Heart right ventricle (tissue), 16 donors: ENCODE measurements at regions not wholly inside any gene's neighbourhood (a gene's known extent, or its start where the extent isn't known, plus 50 kb on each side); places are given as distances from the start of the nearest gene placed in this dataset.

ENCODE experiments used
- ATAC-seq, 8 donors: fragments of 200-7000 bp; cut with Tn5 transposase; one replicate each; pipeline ENCODE4 v1.9.1; 2020; ENCODE audit warnings: mild to moderate bottlenecking in 8 of 8, moderate library complexity in 8 of 8, moderate number of reproducible peaks in 1 of 8
- DNase-seq, 2 donors: peaks; one replicate each; pipeline ENCODE4 v3.0.0-alpha.2; 2020
- H3K27ac ChIP-seq, 10 donors: fragments of 200-600 bp; sonication (generic) in 2 of 10; one replicate each; pipeline versions ENCODE4 v1.5.0 to v1.8.0; 2020 to 2022; ENCODE audit warnings: mild to moderate bottlenecking in 3 of 10
- H3K27me3 ChIP-seq, 7 donors: fragments of 200-600 bp; one replicate each; pipeline ENCODE4 v1.8.0; 2021 to 2022; ENCODE audit warnings: mild to moderate bottlenecking in 2 of 7
- H3K36me3 ChIP-seq, 9 donors: fragments of 200-600 bp; sonication (generic) in 1 of 9; one replicate each; pipeline versions ENCODE4 v1.5.0 to v1.8.0; 2020 to 2022; ENCODE audit warnings: mild to moderate bottlenecking in 2 of 9
- H3K4me1 ChIP-seq, 9 donors: fragments of 200-600 bp; sonication (generic) in 1 of 9; one replicate each; pipeline versions ENCODE4 v1.5.0 to v1.8.0; 2020 to 2022; ENCODE audit warnings: mild to moderate bottlenecking in 4 of 9
- H3K4me3 ChIP-seq, 10 donors: fragments of 200-600 bp; sonication (generic) in 2 of 10; one replicate each; pipeline versions ENCODE4 v1.5.0 to v1.8.0; 2020 to 2022; ENCODE audit warnings: mild to moderate bottlenecking in 7 of 10, moderate library complexity in 2 of 10
- H3K9me3 ChIP-seq, 11 donors: fragments of 200-600 bp in 10 of 11; sonication (generic) in 2 of 11; one replicate each; pipeline versions ENCODE4 v1.5.0 to v1.8.0; 2013 to 2022; ENCODE audit warnings: mild to moderate bottlenecking in 2 of 11, control low read depth in 1 of 11, moderate library complexity in 1 of 11
- CTCF ChIP-seq, 9 donors: fragments of 200-600 bp; sonication (generic) in 2 of 9; IDR thresholded peaks; one replicate each; pipeline versions ENCODE4 v1.5.0 to v1.8.0; 2021 to 2022; ENCODE audit warnings: antibody characterized with exemption in 9 of 9, mild to moderate bottlenecking in 5 of 9, moderate library complexity in 1 of 9
- WGBS, 2 donors: extraction: QIAGEN DNeasy Blood & Tissue Kit; methylation state at CpG; one replicate each; pipeline ENCODE4 v1.1.7; 2013; ENCODE audit warnings: inconsistent platforms in 1 of 2; 5-methylcytosine and 5-hydroxymethylcytosine counted together
- intact Hi-C, 10 donors: fragments of 100-400 bp; cut with DNase I; formaldehyde crosslinking; loops; one replicate each; pipeline versions ENCODE4 v1.11.1 to v1.14.2; 2022
- donor health status: Arrhythmogenic right ventricular cardiomyopathy.
- donor health status: ischemic (EF 13 %, LVEDD 7.1; RV severe dilation, severe dysfunction).
- donor health status: healthy with polysubstance abuse.
- donor health status: DM: no; HTN: yes; CAD: no.
- donor health status: DM: no; HTN: no; CAD: no.
- donor health status: ischemic (EF 25% LVEDD 6.9; RV normal size, moderate dysfunction).
- donor health status: ischemic (EF 25% LVEDD 5.7; RV mildly dilated, moderate dysfunction).
- donor health status: healthy.
- donor health status: DM: yes; HTN: yes; CAD: no.
- donor health status: Ischemic cardiomyopathy.
- donor health status: ischemic (EF 35%, LVEDD 5.7; RV mildly dilated, moderate dysfunction).
- donor health status: nonischemic (EF 11% LVEDD 7.7; RV severe dilation, severe dysfunction).
- donor health status: DM: yes; HTN: yes; CAD: no.
- donor health status: PGD.
- donor health status: ischemic (EF 29% LVEDD 5.4; RV normal size, mild dysfunction).
- donor health status: nonischemic (EF 23%, LVEDD 6.1; RV moderate dilation, normal function).

- no peaks in the 10 kb centered on the region for H3K36me3 ChIP-seq
- peaks cover 0 to 9% (median 0%) of the 10 kb centered on the region in 9 donors for H3K4me1 ChIP-seq
- DNase-seq: no peak
- H3K27ac ChIP-seq: peak overlapping the region in 1 of 10 donors; percentile 73
- H3K4me3 ChIP-seq: no peak overlapping the region
- TF ChIP-seq CTCF (IDR thresholded peaks at IDR 0.05): no peak
- H3K27me3 ChIP-seq: no peaks in the 10 kb centered on the region
- ATAC-seq: no peak
- H3K9me3 ChIP-seq: no peaks in the 10 kb centered on the region
- intact Hi-C loops: no loop called here
- WGBS, 2 donors: 68 to 82% methylated on average over 3 of the region's 3 CpGs
These were observed 243.1 kb upstream of the PREP start for GRCh38 chr6:105645958-105646357.

- Histone ChIP-seq H3K4me3 (no peak overlapping the region), H3K36me3 (no peaks in the 10 kb centered on the region), H3K9me3 (no peaks in the 10 kb centered on the region), H3K4me1 (peaks cover 0 to 9% (median 0%) of the 10 kb centered on the region in 9 donors), H3K27me3 (no peaks in the 10 kb centered on the region), H3K27ac (peak overlapping the region in 1 of 10 donors; percentile 73)
- ATAC-seq (peak in 1 of 8 donors; percentile 51), DNase-seq (no peak)
- intact Hi-C loops: no loop called here
- WGBS, 2 donors: 56 to 74% methylated on average over 1 of the region's 1 CpG
- TF ChIP-seq CTCF (IDR thresholded peaks at IDR 0.05): no peak
These were observed 242.3 kb upstream of the PREP start for GRCh38 chr6:105645156-105645555.

GRCh38 chr6:105644691-105645090, 241.8 kb upstream of the PREP start:
- H3K36me3 ChIP-seq: no peaks in the 10 kb centered on the region
- H3K27ac ChIP-seq: peak overlapping the region in 1 of 10 donors; percentile 73
- H3K4me3 ChIP-seq: no peak overlapping the region
- TF ChIP-seq CTCF (IDR thresholded peaks at IDR 0.05): no peak
- no peaks in the 10 kb centered on the region for H3K27me3 ChIP-seq
- ATAC-seq: no peak
- H3K9me3 ChIP-seq: no peaks in the 10 kb centered on the region
- 81 to 87% methylated on average over 3 of the region's 3 CpGs for WGBS, 2 donors
- no peak for DNase-seq
- H3K4me1 ChIP-seq: peaks cover 0 to 9% (median 0%) of the 10 kb centered on the region in 9 donors
- intact Hi-C loops: no loop called here

GRCh38 chr6:105644073-105644489, 241.2 kb upstream of the PREP start:
- ATAC-seq: no peak
- H3K27me3 ChIP-seq: no peaks in the 10 kb centered on the region
- H3K27ac ChIP-seq: peak overlapping the region in 1 of 10 donors; percentile 1
- peaks cover 0 to 6% (median 0%) of the 10 kb centered on the region in 9 donors for H3K4me1 ChIP-seq
- H3K36me3 ChIP-seq: no peaks in the 10 kb centered on the region
- no peak overlapping the region for H3K4me3 ChIP-seq
- DNase-seq: no peak
- H3K9me3 ChIP-seq: no peaks in the 10 kb centered on the region
- peak in 3 of 9 donors; percentile 10 to 37 (median 18) for TF ChIP-seq CTCF (IDR thresholded peaks at IDR 0.05)
- intact Hi-C loops: no loop called here
- 73 to 87% methylated on average over 2 of the region's 2 CpGs for WGBS, 2 donors
